ENCODE measurements at regions not wholly inside any gene's neighbourhood (a gene's known extent, or its start where the extent isn't known, plus 50 kb on each side); places are given as distances from the start of the nearest gene placed in this dataset.

DNA sequence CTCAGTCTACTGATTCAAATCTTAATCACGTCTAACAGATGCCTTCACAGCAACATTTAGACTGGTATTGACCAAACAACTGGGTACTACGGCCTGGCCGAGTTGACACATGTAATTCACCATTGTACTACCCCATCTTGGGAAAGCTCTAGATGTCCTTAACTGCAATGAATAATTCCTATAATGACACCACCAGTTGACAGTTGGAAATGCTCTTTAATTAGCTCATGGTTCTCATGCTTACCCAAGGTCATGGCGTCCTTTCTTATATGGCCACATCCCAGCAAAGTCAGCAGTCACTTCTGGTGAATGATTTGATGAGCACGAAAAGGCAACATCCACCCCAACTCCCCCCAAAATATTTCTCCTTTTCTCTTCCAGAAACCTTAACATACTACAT, 150.9 kb downstream of the MYLK4 start:
- no peak overlapping the region for H2AFZ ChIP-seq (ENCODE audit: low read depth, low read length, poor library complexity, severe bottlenecking)
- no peak overlapping the region for H3K27ac ChIP-seq (ENCODE audit: low read depth, low read length)
- H3K9me2 ChIP-seq (ENCODE audit: insufficient read depth), result no peaks in the 10 kb centered on the region
- RAD21 ChIA-PET (ENCODE audit: low non-redundant PET in 1 of 2, low total read pairs in 2 of 2, uncharacterized antibody in 2 of 2, unreplicated experiment in 2 of 2), result no interaction called here
- H4K20me1 ChIP-seq (ENCODE audit: insufficient read depth), result no peaks in the 10 kb centered on the region
- H3K9me3 ChIP-seq (ENCODE audit: control insufficient read depth in 1 of 2, insufficient read depth in 1 of 2, low read depth in 1 of 2, low read length in 2 of 2), result no peaks in the 10 kb centered on the region
- H3K4me1 ChIP-seq (ENCODE audit: control insufficient read depth in 1 of 2, insufficient read depth in 2 of 2, low read length in 2 of 2), result no peaks in the 10 kb centered on the region
- DNase-seq (ENCODE audit: low read depth, low spot score) (no peak), ATAC-seq (no peak)
- no peaks in the 10 kb centered on the region for H3K36me3 ChIP-seq (ENCODE audit: control insufficient read depth in 1 of 2, insufficient read depth in 2 of 2, low read length in 2 of 2)
- POLR2A ChIA-PET, result no interaction called here
- H3K27me3 ChIP-seq (ENCODE audit: insufficient read depth, low read length), result no peaks in the 10 kb centered on the region
- intact Hi-C loops (cut with micrococcal nuclease), result no loop called here
- CTCF ChIA-PET, result no interaction called here
- BruUV-seq (replicated peaks), result no TSS peak
- H3K9ac ChIP-seq (ENCODE audit: low read length), result no peak overlapping the region
- no peak overlapping the region for H3K4me2 ChIP-seq (ENCODE audit: low read length)
- no peak overlapping the region for H3K4me3 ChIP-seq (replicated peaks in 1 of 2; ENCODE audit: low read depth in 1 of 2, low read length in 2 of 2)
- H3K79me2 ChIP-seq (ENCODE audit: insufficient read depth, low read length), result no peaks in the 10 kb centered on the region
- TF ChIP-seq CBX3 (IDR thresholded peaks at IDR 0.05; ENCODE audit: low read depth) (no peak), ZNF274 (IDR thresholded peaks at IDR 0.05; ENCODE audit: low read depth, low read length) (no peak), ZBTB33 (IDR thresholded peaks at IDR 0.05; ENCODE audit: extremely low read depth, insufficient replicate concordance, low read length) (no peak), FOSL1 (IDR thresholded peaks at IDR 0.05; ENCODE audit: low read depth) (no peak), SP1 (IDR thresholded peaks at IDR 0.05; ENCODE audit: low read depth) (no peak), JUND (IDR thresholded peaks at IDR 0.05) (no peak), ELF1 (IDR thresholded peaks at IDR 0.05; ENCODE audit: borderline replicate concordance, low read depth) (no peak), YY1 (IDR thresholded peaks at IDR 0.05; ENCODE audit: extremely low read depth, insufficient replicate concordance, low read depth, low read length) (no peak), EZH2 (IDR thresholded peaks at IDR 0.05) (no peak), CTCF (IDR thresholded peaks at IDR 0.05 in 2 of 3, conservative IDR thresholded peaks at IDR 0.05 in 1 of 3; ENCODE audit: borderline replicate concordance in 1 of 3, insufficient read depth in 1 of 3, low read depth in 2 of 3, low read length in 2 of 3) (no peak), SRF (IDR thresholded peaks at IDR 0.05; ENCODE audit: low read depth) (no peak), RAD21 (IDR thresholded peaks at IDR 0.05; ENCODE audit: low read depth) (no peak), REST (IDR thresholded peaks at IDR 0.05; ENCODE audit: low read depth) (no peak), TCF7L2 (IDR thresholded peaks at IDR 0.05; ENCODE audit: borderline replicate concordance, extremely low read depth, insufficient read depth, insufficient read length) (no peak), CEBPB (IDR thresholded peaks at IDR 0.05; ENCODE audit: low read depth) (no peak), SIN3A (IDR thresholded peaks at IDR 0.05; ENCODE audit: low read depth) (no peak), POLR2A (IDR thresholded peaks at IDR 0.05; ENCODE audit: borderline replicate concordance, extremely low read depth, insufficient read depth, insufficient read length) (no peak), EZH2phosphoT487 (IDR thresholded peaks at IDR 0.05; ENCODE audit: borderline replicate concordance) (no peak), ZFX (IDR thresholded peaks at IDR 0.05) (no peak)
- TF ChIP-seq, protein P1, sequence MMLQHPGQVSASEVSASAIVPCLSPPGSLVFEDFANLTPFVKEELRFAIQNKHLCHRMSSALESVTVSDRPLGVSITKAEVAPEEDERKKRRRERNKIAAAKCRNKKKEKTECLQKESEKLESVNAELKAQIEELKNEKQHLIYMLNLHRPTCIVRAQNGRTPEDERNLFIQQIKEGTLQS (IDR thresholded peaks at IDR 0.05), result no peak

Data from HCT116 (cell line).